Lower lobe of right lung (tissue), 2 donors: ENCODE measurements at regions not wholly inside any gene's neighbourhood (a gene's known extent, or its start where the extent isn't known, plus 50 kb on each side); places are given as distances from the start of the nearest gene placed in this dataset.
A peak's percentile ranks its signal among the peaks of the same experiment; 100 is the strongest.
"Not testable (repeated sequence)": the region's sequence is repeated elsewhere in the genome, so short reads cannot be mapped to it uniquely, and the experiment has no call there.

ENCODE experiments used
- ATAC-seq, 2 donors: fragments of 200-7000 bp; cut with Tn5 transposase; one replicate each; pipeline ENCODE4 v1.9.1; 2020 to 2022; ENCODE audit warnings: mild to moderate bottlenecking in 2 of 2, moderate library complexity in 2 of 2
- DNase-seq: peaks from one replicate; pipeline ENCODE4 v3.0.0-alpha.2; 2020
- H3K27ac ChIP-seq: fragments of 200-600 bp; one replicate; pipeline ENCODE4 v1.8.0; 2022
- H3K27me3 ChIP-seq: fragments of 200-600 bp; one replicate; pipeline ENCODE4 v1.8.0; 2022; ENCODE audit warnings: low read depth
- H3K36me3 ChIP-seq: fragments of 200-600 bp; one replicate; pipeline ENCODE4 v1.8.0; 2022; ENCODE audit warnings: mild to moderate bottlenecking
- H3K4me1 ChIP-seq: fragments of 200-600 bp; one replicate; pipeline ENCODE4 v1.8.0; 2022
- H3K4me3 ChIP-seq: fragments of 200-600 bp; one replicate; pipeline ENCODE4 v1.8.0; 2022; ENCODE audit warnings: mild to moderate bottlenecking
- H3K9me3 ChIP-seq: fragments of 200-600 bp; one replicate; pipeline ENCODE4 v1.8.0; 2022
- CTCF ChIP-seq: fragments of 200-600 bp; IDR thresholded peaks from one replicate; pipeline ENCODE4 v1.8.0; 2022; ENCODE audit warnings: antibody characterized with exemption, mild to moderate bottlenecking
- intact Hi-C: fragments of 100-400 bp; cut with DNase I; formaldehyde crosslinking; loops from one replicate; pipeline ENCODE4 v1.11.0; 2022
- donor health status: DM: no; HTN: yes; CAD: no; lungs with severe emphysema.

- peaks cover 12% of the 10 kb centered on the region for H3K4me1 ChIP-seq
- intact Hi-C loops, result no loop called here
- no peak for TF ChIP-seq CTCF
- H3K9me3 ChIP-seq, result no peaks in the 10 kb centered on the region
- no peak for ATAC-seq
- no peak overlapping the region for H3K4me3 ChIP-seq
- no peak overlapping the region for H3K27ac ChIP-seq
- DNase-seq, result peak; percentile 32
- no peaks in the 10 kb centered on the region for H3K36me3 ChIP-seq
- H3K27me3 ChIP-seq, result peaks cover 7% of the 10 kb centered on the region
Observed at GRCh38 chr6:170091000-170091638, 199.8 kb downstream of the DLL1 start.

- DNase-seq (no peak), ATAC-seq (no peak)
- no peaks in the 10 kb centered on the region for H3K36me3 ChIP-seq
- H3K9me3 ChIP-seq, result no peaks in the 10 kb centered on the region
- no peak overlapping the region for H3K27ac ChIP-seq
- H3K27me3 ChIP-seq, result peaks cover 4% of the 10 kb centered on the region
- no peak overlapping the region for H3K4me3 ChIP-seq
- peaks cover 12% of the 10 kb centered on the region for H3K4me1 ChIP-seq
- TF ChIP-seq CTCF, result no peak
- intact Hi-C loops, result no loop called here
Observed at GRCh38 chr6:170090561-170090960, 200.3 kb downstream of the DLL1 start.

- ATAC-seq (no peak), DNase-seq (peak; percentile 24)
- H3K36me3 ChIP-seq, result no peaks in the 10 kb centered on the region
- no peak overlapping the region for H3K27ac ChIP-seq
- H3K4me1 ChIP-seq, result peaks cover 12% of the 10 kb centered on the region
- H3K27me3 ChIP-seq, result peaks cover 4% of the 10 kb centered on the region
- TF ChIP-seq CTCF, result no peak
- no peaks in the 10 kb centered on the region for H3K9me3 ChIP-seq
- intact Hi-C loops, result no loop called here
- H3K4me3 ChIP-seq, result no peak overlapping the region
Observed at GRCh38 chr6:170089963-170090362, 200.9 kb downstream of the DLL1 start.

GRCh38 chr6:170088582-170088955 lies 202.3 kb downstream of the DLL1 start:
- peaks cover 3% of the 10 kb centered on the region for H3K27me3 ChIP-seq
- no peaks in the 10 kb centered on the region for H3K9me3 ChIP-seq
- intact Hi-C loops, result no loop called here
- H3K4me1 ChIP-seq, result peaks cover 12% of the 10 kb centered on the region
- ATAC-seq, result peak; percentile 16 to 30
- H3K27ac ChIP-seq, result peak overlapping the region; percentile 49
- H3K4me3 ChIP-seq, result no peak overlapping the region
- no peaks in the 10 kb centered on the region for H3K36me3 ChIP-seq
- no peak for TF ChIP-seq CTCF
- peak; percentile 50 for DNase-seq

GRCh38 chr6:170087941-170088581 lies 202.8 kb downstream of the DLL1 start:
- Histone ChIP-seq H3K9me3 (no peaks in the 10 kb centered on the region), H3K27me3 (no peaks in the 10 kb centered on the region), H3K36me3 (no peaks in the 10 kb centered on the region), H3K4me3 (peak overlapping the region; percentile 14), H3K27ac (peak overlapping the region; percentile 49), H3K4me1 (peaks cover 12% of the 10 kb centered on the region)
- no peak for TF ChIP-seq CTCF
- ATAC-seq (peak; percentile 49 to 54), DNase-seq (peak; percentile 52)
- intact Hi-C loops, result no loop called here

GRCh38 chr6:170087421-170087780 lies 203.5 kb downstream of the DLL1 start:
- peak; percentile 40 for DNase-seq
- intact Hi-C loops, H3K27me3 ChIP-seq, H3K27ac ChIP-seq, H3K9me3 ChIP-seq, ATAC-seq, H3K4me3 ChIP-seq, H3K36me3 ChIP-seq: not testable (repeated sequence)
- H3K4me1 ChIP-seq, result peaks cover 12% of the 10 kb centered on the region
